ENCODE measurements at regions not wholly inside any gene's neighbourhood (a gene's known extent, or its start where the extent isn't known, plus 50 kb on each side); places are given as distances from the start of the nearest gene placed in this dataset.

DNA sequence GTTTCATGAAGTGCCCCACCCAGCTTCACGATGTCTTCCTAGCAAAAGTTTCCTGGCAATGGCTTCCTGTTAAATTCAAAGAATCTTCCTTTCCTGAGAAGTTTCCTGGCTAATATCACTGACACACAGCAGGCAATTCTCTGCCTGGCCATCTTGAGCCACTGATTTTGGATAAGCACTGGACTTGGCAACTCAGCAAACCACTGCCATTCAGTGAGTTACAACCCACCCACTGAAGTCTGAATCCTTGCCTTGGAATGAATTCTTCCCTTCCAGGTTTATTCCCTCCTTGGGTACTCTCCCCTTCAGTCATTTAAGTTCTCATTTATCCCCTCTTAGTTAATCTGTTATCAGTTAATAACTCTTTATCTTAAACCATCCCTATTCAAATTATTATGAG is 426.0 kb downstream of the MBD2 start:
- TF ChIP-seq, protein P1, sequence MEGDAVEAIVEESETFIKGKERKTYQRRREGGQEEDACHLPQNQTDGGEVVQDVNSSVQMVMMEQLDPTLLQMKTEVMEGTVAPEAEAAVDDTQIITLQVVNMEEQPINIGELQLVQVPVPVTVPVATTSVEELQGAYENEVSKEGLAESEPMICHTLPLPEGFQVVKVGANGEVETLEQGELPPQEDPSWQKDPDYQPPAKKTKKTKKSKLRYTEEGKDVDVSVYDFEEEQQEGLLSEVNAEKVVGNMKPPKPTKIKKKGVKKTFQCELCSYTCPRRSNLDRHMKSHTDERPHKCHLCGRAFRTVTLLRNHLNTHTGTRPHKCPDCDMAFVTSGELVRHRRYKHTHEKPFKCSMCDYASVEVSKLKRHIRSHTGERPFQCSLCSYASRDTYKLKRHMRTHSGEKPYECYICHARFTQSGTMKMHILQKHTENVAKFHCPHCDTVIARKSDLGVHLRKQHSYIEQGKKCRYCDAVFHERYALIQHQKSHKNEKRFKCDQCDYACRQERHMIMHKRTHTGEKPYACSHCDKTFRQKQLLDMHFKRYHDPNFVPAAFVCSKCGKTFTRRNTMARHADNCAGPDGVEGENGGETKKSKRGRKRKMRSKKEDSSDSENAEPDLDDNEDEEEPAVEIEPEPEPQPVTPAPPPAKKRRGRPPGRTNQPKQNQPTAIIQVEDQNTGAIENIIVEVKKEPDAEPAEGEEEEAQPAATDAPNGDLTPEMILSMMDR (IDR thresholded peaks at IDR 0.05): no peak
- no peak for TF ChIP-seq POLR2A (IDR thresholded peaks at IDR 0.05)
